Thyroid gland (tissue), 4 donors: ENCODE measurements at regions not wholly inside any gene's neighbourhood (a gene's known extent, or its start where the extent isn't known, plus 50 kb on each side); places are given as distances from the start of the nearest gene placed in this dataset.
A peak's percentile ranks its signal among the peaks of the same experiment; 100 is the strongest.
"Not testable (repeated sequence)": the region's sequence is repeated elsewhere in the genome, so short reads cannot be mapped to it uniquely, and the experiment has no call there.

Experiments used
- DNase-seq, 2 donors: peaks; one replicate each; pipeline ENCODE4 v3.0.0-alpha.2; 2019
- H3K27ac ChIP-seq, 3 donors: fragments of 200-600 bp; sonication (generic); 1 replicate in 2 of 3; 2 replicates in 1 of 3; pipeline ENCODE4 v1.5.1; 2016 to 2019; ENCODE audit warnings: mild to moderate bottlenecking in 1 of 3, moderate library complexity in 1 of 3
- H3K27me3 ChIP-seq: fragments of 200-600 bp; sonication (generic); one replicate; pipeline ENCODE4 v1.5.1; 2019
- H3K36me3 ChIP-seq, 2 donors: fragments of 200-600 bp; sonication (generic); one replicate each; pipeline ENCODE4 v1.5.1; 2016 to 2019
- H3K4me1 ChIP-seq, 2 donors: fragments of 200-600 bp; sonication (generic); one replicate each; pipeline ENCODE4 v1.5.1; 2017 to 2019
- H3K4me3 ChIP-seq, 3 donors: fragments of 200-600 bp; sonication (generic); replicated peaks in 1 of 3; 1 replicate in 2 of 3; 2 replicates in 1 of 3; pipeline ENCODE4 v1.5.1; 2016; ENCODE audit warnings: mild to moderate bottlenecking in 1 of 3
- H3K9me3 ChIP-seq: fragments of 200-600 bp; sonication (generic); one replicate; pipeline ENCODE4 v1.5.1; 2017
- POLR2A ChIP-seq, 2 donors: fragments of 450-650 bp; IDR thresholded peaks; one replicate each; pipeline ENCODE4 v1.6.1; 2017; ENCODE audit warnings: antibody characterized with exemption in 2 of 2, mild to moderate bottlenecking in 2 of 2, moderate library complexity in 1 of 2
- WGBS, 2 donors: methylation state at CpG; one replicate each; pipeline ENCODE4 v1.1.5; 2017; 5-methylcytosine and 5-hydroxymethylcytosine counted together
- intact Hi-C: fragments of 100-400 bp; cut with DNase I; formaldehyde crosslinking; loops from one replicate; pipeline ENCODE4 v1.15.1; 2023
- TF ChIP-seq, protein P1 (sequence below), 6 experiments: fragments of 200-600 bp in 3 of 6; fragments of 450-650 bp in 3 of 6; sonication (generic) in 3 of 6; IDR thresholded peaks; one replicate each; pipeline ENCODE4 v1.5.1; 2016 to 2019; ENCODE audit warnings: antibody characterized with exemption in 6 of 6, mild to moderate bottlenecking in 2 of 6, inconsistent platforms in 1 of 6, moderate library complexity in 1 of 6

DNA sequence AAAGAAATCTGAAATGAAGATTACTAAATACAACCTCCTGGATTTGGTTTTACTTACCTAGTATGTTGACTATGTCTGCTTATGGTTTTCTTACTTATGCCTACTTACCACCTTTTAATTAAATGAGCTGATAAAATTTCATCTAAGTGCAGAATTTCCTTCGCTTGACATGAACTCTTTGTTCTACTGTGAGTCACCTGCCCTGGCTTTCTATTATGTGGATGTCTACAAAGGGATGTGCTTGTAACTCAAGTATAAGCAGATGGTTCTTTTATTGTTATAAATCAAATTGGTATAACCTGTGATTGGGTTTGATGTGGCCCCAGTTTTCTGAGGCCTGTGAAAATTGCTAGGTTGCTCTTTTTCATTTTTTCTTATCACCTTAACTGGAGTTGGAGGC lies 389.1 kb upstream of the ANKRD30A start:
- TF ChIP-seq, protein P1, sequence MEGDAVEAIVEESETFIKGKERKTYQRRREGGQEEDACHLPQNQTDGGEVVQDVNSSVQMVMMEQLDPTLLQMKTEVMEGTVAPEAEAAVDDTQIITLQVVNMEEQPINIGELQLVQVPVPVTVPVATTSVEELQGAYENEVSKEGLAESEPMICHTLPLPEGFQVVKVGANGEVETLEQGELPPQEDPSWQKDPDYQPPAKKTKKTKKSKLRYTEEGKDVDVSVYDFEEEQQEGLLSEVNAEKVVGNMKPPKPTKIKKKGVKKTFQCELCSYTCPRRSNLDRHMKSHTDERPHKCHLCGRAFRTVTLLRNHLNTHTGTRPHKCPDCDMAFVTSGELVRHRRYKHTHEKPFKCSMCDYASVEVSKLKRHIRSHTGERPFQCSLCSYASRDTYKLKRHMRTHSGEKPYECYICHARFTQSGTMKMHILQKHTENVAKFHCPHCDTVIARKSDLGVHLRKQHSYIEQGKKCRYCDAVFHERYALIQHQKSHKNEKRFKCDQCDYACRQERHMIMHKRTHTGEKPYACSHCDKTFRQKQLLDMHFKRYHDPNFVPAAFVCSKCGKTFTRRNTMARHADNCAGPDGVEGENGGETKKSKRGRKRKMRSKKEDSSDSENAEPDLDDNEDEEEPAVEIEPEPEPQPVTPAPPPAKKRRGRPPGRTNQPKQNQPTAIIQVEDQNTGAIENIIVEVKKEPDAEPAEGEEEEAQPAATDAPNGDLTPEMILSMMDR (IDR thresholded peaks at IDR 0.05): no peak
- no peak for TF ChIP-seq POLR2A (IDR thresholded peaks at IDR 0.05)
- intact Hi-C loops: no loop called here
- no peak overlapping the region for H3K27ac ChIP-seq
- H3K36me3 ChIP-seq: no peaks in the 10 kb centered on the region
- no peaks in the 10 kb centered on the region for H3K9me3 ChIP-seq
- H3K4me3 ChIP-seq: no peak overlapping the region
- H3K27me3 ChIP-seq: no peaks in the 10 kb centered on the region
- 98% methylated on average over 1 of the region's 1 CpG for WGBS, 2 donors
- DNase-seq: no peak
- no peaks in the 10 kb centered on the region for H3K4me1 ChIP-seq

DNA sequence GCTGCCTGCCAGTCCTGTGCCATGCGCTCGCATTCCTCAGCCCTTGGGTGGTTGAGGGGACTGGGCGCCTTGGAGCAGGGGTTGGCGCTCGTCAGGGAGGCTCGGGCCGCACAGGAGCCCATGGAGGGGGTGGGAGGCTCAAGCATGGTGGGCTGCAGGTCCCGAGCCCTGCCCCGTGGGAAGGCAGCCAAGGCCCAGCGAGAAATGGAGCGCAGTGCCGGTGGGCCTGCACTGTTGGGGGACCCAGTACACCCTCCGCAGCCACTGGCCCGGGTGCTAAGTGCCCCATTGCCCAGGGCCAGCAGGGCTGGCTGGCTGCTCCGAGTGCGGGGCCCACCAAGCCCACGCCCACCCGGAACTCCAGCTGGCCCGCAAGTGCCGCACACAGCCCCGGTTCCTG lies 390.8 kb upstream of the ANKRD30A start:
- H3K4me3 ChIP-seq, DNase-seq, intact Hi-C loops, H3K4me1 ChIP-seq, H3K27me3 ChIP-seq, H3K36me3 ChIP-seq, H3K9me3 ChIP-seq, H3K27ac ChIP-seq: not testable (repeated sequence)
- WGBS, 2 donors: 87 to 90% methylated on average over 3 to 8 of the region's 21 CpGs

DNA sequence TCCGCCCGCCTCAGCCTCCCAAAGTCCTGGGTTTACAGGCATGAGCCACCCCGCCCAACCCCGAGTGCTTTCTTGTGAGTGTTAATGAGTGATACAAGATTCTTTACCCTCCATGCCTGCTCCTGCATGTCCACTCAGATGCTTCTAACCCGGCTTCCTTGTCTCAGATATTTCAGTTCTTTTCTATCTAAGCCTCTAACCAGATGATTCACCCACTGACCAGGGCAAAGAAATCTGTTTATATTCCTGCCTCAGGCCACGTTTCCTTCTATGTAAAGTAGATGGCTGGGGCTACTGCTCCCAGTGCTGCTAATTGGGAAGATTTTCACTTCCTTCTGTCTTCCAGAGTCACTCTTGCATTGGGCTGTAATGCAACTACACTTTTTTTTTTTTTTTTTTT lies 395.1 kb upstream of the ANKRD30A start:
- H3K9me3 ChIP-seq: no peaks in the 10 kb centered on the region
- H3K4me1 ChIP-seq: peaks cover 0 to 3% of the 10 kb centered on the region in 2 donors
- intact Hi-C loops: no loop called here
- H3K27ac ChIP-seq: no peak overlapping the region
- TF ChIP-seq, protein P1 (IDR thresholded peaks at IDR 0.05): no peak
- TF ChIP-seq POLR2A (IDR thresholded peaks at IDR 0.05): no peak
- no peak overlapping the region for H3K4me3 ChIP-seq
- no peak for DNase-seq
- 91 to 92% methylated on average over 6 of the region's 6 CpGs for WGBS, 2 donors
- no peaks in the 10 kb centered on the region for H3K36me3 ChIP-seq
- no peaks in the 10 kb centered on the region for H3K27me3 ChIP-seq

DNA sequence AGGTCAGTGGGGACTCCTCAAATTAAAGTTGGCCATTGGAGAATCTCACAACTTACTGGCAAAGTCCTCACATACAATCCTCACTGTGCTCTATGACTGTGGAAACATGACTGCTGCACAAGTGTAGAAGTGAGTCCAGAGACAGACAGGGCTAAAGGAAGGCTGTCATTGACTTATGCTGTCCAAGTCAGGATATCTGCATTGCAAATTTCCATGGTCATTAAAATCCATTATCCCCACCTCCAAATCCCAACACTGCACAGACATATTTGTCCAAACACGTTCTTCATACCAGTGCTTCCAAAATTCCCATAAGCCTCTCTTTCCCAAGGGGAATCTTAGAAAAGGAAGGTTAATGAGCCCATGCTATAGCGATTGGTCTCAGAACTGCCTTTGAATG lies 396.8 kb upstream of the ANKRD30A start:
- intact Hi-C loops: loop anchor here (10.0 kb wide), 1 partner anchor 1094 kb away; no protein-coding TSS in a partner anchor

DNA sequence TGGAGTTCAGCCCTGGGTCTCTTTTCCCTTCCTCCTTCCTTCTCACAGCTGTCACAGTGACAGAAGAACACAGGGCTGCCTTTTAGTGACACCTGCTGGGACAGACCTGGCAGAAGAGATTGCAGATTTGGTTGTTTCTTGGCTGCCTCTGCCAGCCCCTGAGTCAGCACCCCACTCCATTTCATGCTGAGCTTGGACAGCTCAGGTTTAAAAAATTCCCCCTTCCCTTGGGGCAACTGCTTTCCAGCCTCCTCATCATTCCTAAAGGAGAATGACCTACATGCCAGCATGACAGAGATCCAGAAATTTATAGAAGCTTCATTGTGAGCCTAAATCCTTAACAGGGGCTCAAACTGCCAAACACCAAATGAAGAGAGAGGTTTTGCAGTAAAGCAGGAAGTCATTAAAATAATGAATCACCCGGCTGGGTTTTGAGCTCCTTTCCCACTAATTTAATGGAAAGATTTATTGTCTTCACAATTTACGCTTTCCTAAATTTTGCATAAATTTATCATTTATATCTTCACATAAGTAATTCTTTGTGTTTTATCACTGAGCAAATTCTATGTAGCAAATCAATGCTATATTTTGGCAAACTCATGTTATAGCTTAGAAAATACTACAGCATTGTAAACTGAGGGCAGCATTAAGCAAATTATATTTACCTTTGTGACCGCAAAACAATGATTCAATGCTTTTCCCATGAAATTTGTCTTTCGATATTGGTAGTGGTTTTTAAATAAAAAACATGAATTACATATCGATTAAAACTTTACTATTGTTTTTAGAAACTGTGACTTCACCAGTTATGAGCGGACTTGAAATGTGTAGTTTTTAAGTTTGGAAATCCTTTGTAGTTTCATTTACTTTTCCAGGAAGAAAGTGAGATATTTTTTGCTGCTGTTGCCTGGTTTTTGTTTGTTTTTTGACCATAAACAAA lies 399.5 kb upstream of the ANKRD30A start:
- Histone ChIP-seq H3K27ac (no peak overlapping the region), H3K36me3 (no peaks in the 10 kb centered on the region), H3K9me3 (no peaks in the 10 kb centered on the region), H3K4me3 (no peak overlapping the region), H3K27me3 (no peaks in the 10 kb centered on the region), H3K4me1 (peaks cover 12 to 13% of the 10 kb centered on the region in 2 donors)
- peak; percentile 69 to 83 for DNase-seq
- 78 to 81% methylated on average over 6 of the region's 6 CpGs for WGBS, 2 donors
- TF ChIP-seq, protein P1 (IDR thresholded peaks at IDR 0.05): peak in 5 of 6 experiments; percentile 17 to 65 (median 61)
- TF ChIP-seq POLR2A (IDR thresholded peaks at IDR 0.05): no peak
- intact Hi-C loops: loop anchor here (10.0 kb wide), 1 partner anchor 1091 kb away; no protein-coding TSS in a partner anchor

More for the DNA sequence above, 396.8 kb upstream of the ANKRD30A start:
- Histone ChIP-seq H3K27me3 (no peaks in the 10 kb centered on the region), H3K4me1 (peaks cover 0 to 9% of the 10 kb centered on the region in 2 donors), H3K27ac (no peak overlapping the region), H3K36me3 (no peaks in the 10 kb centered on the region), H3K4me3 (no peak overlapping the region), H3K9me3 (no peaks in the 10 kb centered on the region)
- 82 to 91% methylated on average over 2 of the region's 2 CpGs for WGBS, 2 donors
- no peak for DNase-seq
- TF ChIP-seq, protein P1 (IDR thresholded peaks at IDR 0.05): no peak
- TF ChIP-seq POLR2A (IDR thresholded peaks at IDR 0.05): no peak
